SU-DHL-6 (cell line): ENCODE measurements at regions not wholly inside any gene's neighbourhood (a gene's known extent, or its start where the extent isn't known, plus 50 kb on each side); places are given as distances from the start of the nearest gene placed in this dataset.

Experiments used
- H2AFZ ChIP-seq: fragments of 200-600 bp; sonication (generic); 2 replicates; pipeline ENCODE4 v1.6.1; 2014; ENCODE audit warnings: low read depth, mild to moderate bottlenecking, moderate library complexity, mixed read lengths, antibody characterized with exemption, low read length; ENCODE audit not compliant: severe bottlenecking
- H3F3A ChIP-seq: fragments of 200-600 bp; shearing (Covaris generic); 2 replicates; pipeline ENCODE4 v1.6.0; 2016; ENCODE audit warnings: antibody characterized with exemption, mild to moderate bottlenecking; ENCODE audit not compliant: insufficient read depth
- H3K27ac ChIP-seq: fragments of 200-600 bp; sonication (generic); 2 replicates; pipeline ENCODE4 v1.5.1; 2016; ENCODE audit warnings: low read depth, mild to moderate bottlenecking, low read length, moderate library complexity, mixed read lengths
- H3K27me3 ChIP-seq: fragments of 200-600 bp; sonication (generic), shearing (Covaris generic); 2 replicates; pipeline ENCODE4 v1.6.0; 2014; ENCODE audit warnings: mild to moderate bottlenecking, low read length
- H3K36me3 ChIP-seq: fragments of 200-600 bp; sonication (generic); 2 replicates; pipeline ENCODE4 v1.6.1; 2014; ENCODE audit warnings: mild to moderate bottlenecking, low read length, mixed read lengths
- H3K4me2 ChIP-seq: fragments of 300-600, 200-600 bp; shearing (Covaris generic), sonication (generic); 2 replicates; pipeline ENCODE4 v1.6.0; 2014; ENCODE audit warnings: low read length, low read depth, mild to moderate bottlenecking; ENCODE audit not compliant: poor library complexity, severe bottlenecking
- H3K4me3 ChIP-seq: fragments of 200-600 bp; sonication (generic); 2 replicates; pipeline ENCODE4 v1.5.1; 2014; ENCODE audit warnings: antibody characterized with exemption, low read length, mild to moderate bottlenecking, mixed read lengths; ENCODE audit not compliant: insufficient read depth, poor library complexity, severe bottlenecking
- H3K79me2 ChIP-seq: fragments of 200-600 bp; sonication (generic); 2 replicates; pipeline ENCODE4 v1.6.1; 2014; ENCODE audit warnings: mild to moderate bottlenecking, low read length, moderate library complexity; ENCODE audit not compliant: insufficient read depth
- H3K9ac ChIP-seq: fragments of 200-600 bp; sonication (generic); 2 replicates; pipeline ENCODE4 v1.7.0; 2014; ENCODE audit warnings: mild to moderate bottlenecking, low read length
- H3K9me2 ChIP-seq: fragments of 200-600 bp; sonication (generic); replicated peaks from 2 replicates; pipeline ENCODE4 v1.6.1; 2014; ENCODE audit warnings: low read length; ENCODE audit not compliant: insufficient read depth
- H3K9me3 ChIP-seq: fragments of 200-600 bp; sonication (generic); 2 replicates; pipeline ENCODE4 v1.6.1; 2014; ENCODE audit warnings: low read length, mixed read lengths; ENCODE audit not compliant: insufficient read depth
- H4K20me1 ChIP-seq: fragments of 200-600 bp; sonication (generic); 2 replicates; pipeline ENCODE4 v1.6.1; 2014; ENCODE audit warnings: low read depth, mild to moderate bottlenecking, antibody characterized with exemption, low read length, moderate library complexity, mixed read lengths
- EZH2phosphoT487 ChIP-seq: fragments of 200-600 bp; sonication (generic), shearing (Covaris generic); conservative IDR thresholded peaks from 2 replicates; pipeline ENCODE4 v1.6.1; 2018; ENCODE audit warnings: mild to moderate bottlenecking, antibody characterized with exemption, low read length, moderate library complexity, mixed read lengths
- TF ChIP-seq, protein P1 (sequence below): fragments of 200-600 bp; sonication (generic); IDR thresholded peaks from one replicate; pipeline ENCODE4 v1.5.1; 2017; ENCODE audit warnings: antibody characterized with exemption, mild to moderate bottlenecking, low read length, moderate library complexity; ENCODE audit not compliant: insufficient read depth, poor library complexity, severe bottlenecking

DNA sequence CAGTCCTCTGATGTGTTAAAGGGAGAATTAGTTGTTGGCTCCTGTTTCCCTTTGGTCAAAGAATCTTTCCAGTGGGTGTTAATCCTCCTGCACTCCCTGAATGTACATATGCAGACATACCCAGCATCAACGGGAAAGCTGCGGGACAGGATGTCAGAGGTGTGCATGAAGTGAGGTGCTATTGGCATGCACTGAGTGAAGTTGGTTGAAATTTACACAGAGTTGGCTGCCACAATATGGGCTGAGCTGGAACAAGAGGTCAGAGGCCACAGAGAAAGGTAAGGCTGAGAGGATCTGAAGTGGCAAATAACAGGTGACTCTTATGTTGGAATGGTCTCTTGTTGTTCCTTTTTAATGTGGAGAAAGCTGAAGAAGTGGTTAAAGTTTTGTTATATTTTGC lies 82.7 kb upstream of the AKIRIN2 start:
- no peak overlapping the region for H2AFZ ChIP-seq
- no peaks in the 10 kb centered on the region for H3K9me3 ChIP-seq
- no peaks in the 10 kb centered on the region for H3F3A ChIP-seq
- TF ChIP-seq, protein P1, sequence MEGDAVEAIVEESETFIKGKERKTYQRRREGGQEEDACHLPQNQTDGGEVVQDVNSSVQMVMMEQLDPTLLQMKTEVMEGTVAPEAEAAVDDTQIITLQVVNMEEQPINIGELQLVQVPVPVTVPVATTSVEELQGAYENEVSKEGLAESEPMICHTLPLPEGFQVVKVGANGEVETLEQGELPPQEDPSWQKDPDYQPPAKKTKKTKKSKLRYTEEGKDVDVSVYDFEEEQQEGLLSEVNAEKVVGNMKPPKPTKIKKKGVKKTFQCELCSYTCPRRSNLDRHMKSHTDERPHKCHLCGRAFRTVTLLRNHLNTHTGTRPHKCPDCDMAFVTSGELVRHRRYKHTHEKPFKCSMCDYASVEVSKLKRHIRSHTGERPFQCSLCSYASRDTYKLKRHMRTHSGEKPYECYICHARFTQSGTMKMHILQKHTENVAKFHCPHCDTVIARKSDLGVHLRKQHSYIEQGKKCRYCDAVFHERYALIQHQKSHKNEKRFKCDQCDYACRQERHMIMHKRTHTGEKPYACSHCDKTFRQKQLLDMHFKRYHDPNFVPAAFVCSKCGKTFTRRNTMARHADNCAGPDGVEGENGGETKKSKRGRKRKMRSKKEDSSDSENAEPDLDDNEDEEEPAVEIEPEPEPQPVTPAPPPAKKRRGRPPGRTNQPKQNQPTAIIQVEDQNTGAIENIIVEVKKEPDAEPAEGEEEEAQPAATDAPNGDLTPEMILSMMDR: no peak
- no peak for TF ChIP-seq EZH2phosphoT487
- H3K36me3 ChIP-seq: no peaks in the 10 kb centered on the region
- H3K9ac ChIP-seq: no peak overlapping the region
- no peak overlapping the region for H3K4me3 ChIP-seq
- H3K9me2 ChIP-seq: no peaks in the 10 kb centered on the region
- no peaks in the 10 kb centered on the region for H4K20me1 ChIP-seq
- no peaks in the 10 kb centered on the region for H3K27me3 ChIP-seq
- H3K79me2 ChIP-seq: no peaks in the 10 kb centered on the region
- H3K4me2 ChIP-seq: no peak overlapping the region
- H3K27ac ChIP-seq: no peak overlapping the region

DNA sequence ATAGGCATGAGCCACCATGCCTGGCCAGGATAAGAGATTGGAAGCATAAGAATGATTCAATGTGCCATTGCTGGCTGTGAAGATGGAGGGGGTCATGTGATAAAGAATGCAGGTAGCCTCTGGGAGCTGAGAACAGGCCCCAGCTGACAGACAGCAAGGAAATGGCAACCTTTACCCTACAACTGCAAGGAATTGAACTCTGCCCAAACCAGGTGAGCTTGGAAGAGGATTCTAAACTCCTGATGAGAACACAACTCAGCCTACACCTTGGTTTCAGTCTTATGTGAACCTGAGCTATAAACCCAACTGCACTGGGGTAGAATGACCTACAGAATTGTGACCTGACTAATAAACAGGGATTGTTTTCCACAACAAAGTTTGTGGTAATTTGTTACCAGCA lies 82.0 kb upstream of the AKIRIN2 start:
- no peaks in the 10 kb centered on the region for H3K79me2 ChIP-seq
- H3F3A ChIP-seq: no peaks in the 10 kb centered on the region
- H4K20me1 ChIP-seq: no peaks in the 10 kb centered on the region
- no peak overlapping the region for H2AFZ ChIP-seq
- H3K36me3 ChIP-seq: no peaks in the 10 kb centered on the region
- H3K9me2 ChIP-seq: no peaks in the 10 kb centered on the region
- no peak overlapping the region for H3K4me2 ChIP-seq
- no peaks in the 10 kb centered on the region for H3K9me3 ChIP-seq
- H3K4me3 ChIP-seq: no peak overlapping the region
- TF ChIP-seq, protein P1: no peak
- no peak for TF ChIP-seq EZH2phosphoT487
- no peaks in the 10 kb centered on the region for H3K27me3 ChIP-seq
- H3K9ac ChIP-seq: no peak overlapping the region
- H3K27ac ChIP-seq: no peak overlapping the region

DNA sequence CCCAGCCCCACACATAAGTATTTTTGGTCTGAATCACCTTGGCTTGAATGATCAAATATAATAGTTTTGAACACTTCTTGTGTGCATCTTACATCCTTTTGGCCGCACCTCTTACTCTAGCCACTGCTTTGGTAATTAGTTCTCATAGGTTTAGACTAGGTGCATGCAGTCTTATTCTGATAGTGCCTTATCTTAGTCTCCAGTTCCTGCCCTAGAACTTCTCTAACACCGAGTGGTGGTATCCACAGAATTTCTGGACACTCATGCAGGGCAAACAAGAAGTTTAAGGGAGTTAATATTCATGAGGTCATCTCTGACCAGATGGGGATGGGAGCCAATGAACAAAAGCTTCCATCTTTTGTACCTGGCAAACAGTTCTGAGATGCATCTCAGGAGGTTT lies 77.5 kb upstream of the AKIRIN2 start:
- no peaks in the 10 kb centered on the region for H3K36me3 ChIP-seq
- H3K9me2 ChIP-seq: no peaks in the 10 kb centered on the region
- H3K9me3 ChIP-seq: no peaks in the 10 kb centered on the region
- no peak overlapping the region for H3K4me3 ChIP-seq
- no peak overlapping the region for H3K9ac ChIP-seq
- no peak overlapping the region for H3K27ac ChIP-seq
- H3K4me2 ChIP-seq: no peak overlapping the region
- no peaks in the 10 kb centered on the region for H3F3A ChIP-seq
- no peak for TF ChIP-seq EZH2phosphoT487
- TF ChIP-seq, protein P1: no peak
- H4K20me1 ChIP-seq: no peaks in the 10 kb centered on the region
- no peaks in the 10 kb centered on the region for H3K27me3 ChIP-seq
- no peaks in the 10 kb centered on the region for H3K79me2 ChIP-seq
- H2AFZ ChIP-seq: no peak overlapping the region
